ENCODE measurements at regions not wholly inside any gene's neighbourhood (a gene's known extent, or its start where the extent isn't known, plus 50 kb on each side); places are given as distances from the start of the nearest gene placed in this dataset.

DNA sequence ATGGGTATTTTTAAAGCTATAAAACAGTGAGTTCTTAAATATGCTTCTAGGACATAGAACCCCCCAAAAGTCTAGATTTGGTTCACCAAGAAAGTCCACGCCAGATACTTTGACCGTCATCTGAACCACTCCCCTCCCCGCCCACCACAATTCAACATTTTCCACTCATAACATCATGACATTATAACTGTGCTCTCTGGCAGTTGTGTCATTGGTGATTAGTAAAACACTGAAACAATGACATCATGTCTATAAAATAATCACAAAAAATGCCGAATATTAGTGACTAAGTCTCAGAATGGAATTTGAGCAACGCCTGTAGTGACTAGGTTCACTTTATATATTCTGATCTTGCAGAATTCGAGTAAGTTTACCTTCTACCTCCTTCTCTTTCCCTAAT is 732.3 kb downstream of the FGF9 start (continued):
- TF ChIP-seq ZNF444 (CRISPR knock-in tag; IDR thresholded peaks at IDR 0.05) (no peak), MCM3 (IDR thresholded peaks at IDR 0.05) (no peak), ATF7 (IDR thresholded peaks at IDR 0.05) (no peak), MYBL2 (IDR thresholded peaks at IDR 0.05; ENCODE audit: low read depth) (no peak), MYBL2 (CRISPR knock-in tag; IDR thresholded peaks at IDR 0.05; ENCODE audit: borderline replicate concordance) (no peak), NELFE (IDR thresholded peaks at IDR 0.05; ENCODE audit: insufficient read depth, insufficient read length) (no peak), ZNF785 (CRISPR knock-in tag; IDR thresholded peaks at IDR 0.05) (no peak), RCOR1 (IDR thresholded peaks at IDR 0.05; ENCODE audit: borderline replicate concordance in 1 of 2, low read depth in 2 of 2, low read length in 2 of 2) (no peak), MXD1 (CRISPR knock-in tag; IDR thresholded peaks at IDR 0.05; ENCODE audit: borderline replicate concordance, poor library complexity, severe bottlenecking) (no peak)

GRCh38 chr13:22405891-22406290 is 735.0 kb downstream of the FGF9 start:
- Histone ChIP-seq H3K9me3 (replicated peaks; ENCODE audit: control insufficient read depth, insufficient read depth, low read depth, low read length) (no peaks in the 10 kb centered on the region), H3K4me1 (replicated peaks in 1 of 2; ENCODE audit: control insufficient read depth in 2 of 2, insufficient read depth in 2 of 2, low read length in 2 of 2) (no peaks in the 10 kb centered on the region), H3K27ac (ENCODE audit: extremely low read depth, low read depth, low read length) (no peak overlapping the region), H3K9me1 (ENCODE audit: control insufficient read depth, insufficient read depth, low read length) (no peaks in the 10 kb centered on the region), H3K4me3 (no peak overlapping the region), H3K79me2 (ENCODE audit: control insufficient read depth, insufficient read depth, low read length) (no peaks in the 10 kb centered on the region), H4K20me1 (replicated peaks; ENCODE audit: control insufficient read depth, insufficient read depth, low read length) (no peaks in the 10 kb centered on the region), H2AFZ (ENCODE audit: low read depth, low read length) (no peak overlapping the region), H3K4me2 (ENCODE audit: insufficient read depth, low read length) (no peak overlapping the region), H3K36me3 (ENCODE audit: control insufficient read depth, insufficient read depth, low read length) (no peaks in the 10 kb centered on the region), H3K27me3 (ENCODE audit: control insufficient read depth in 2 of 2, insufficient read depth in 2 of 2, low read length in 2 of 2) (no peaks in the 10 kb centered on the region; a peak in 1 of 5 replicates), H3K9ac (ENCODE audit: insufficient read depth in 1 of 2, low read depth in 2 of 2, low read length in 2 of 2) (no peak overlapping the region)
- intact Hi-C loops (cut with micrococcal nuclease): no loop called here
- CTCF ChIA-PET (ENCODE audit: low intra/inter-chr PET ratio): no interaction called here
- no TSS peak for BruUV-seq (replicated peaks)
- no peak for ATAC-seq
- POLR2A ChIA-PET: interaction anchor here (0.8 kb wide), 1 partner anchor 104 kb away, joined by 3 read pairs; no protein-coding TSS in a partner anchor
- WGBS (ENCODE audit: insufficient coverage, low coverage, missing lambda C conversion rate): 0% methylated on average over 1 of the region's 1 CpG
- DNase-seq (ENCODE audit: extremely low read depth in 1 of 4, low spot score in 3 of 4): no peak
- in situ Hi-C loops (cut with MboI): no loop called here
- FAIRE-seq: no peak
- TF ChIP-seq ZNF583 (CRISPR knock-in tag; IDR thresholded peaks at IDR 0.05) (no peak), MEIS2 (IDR thresholded peaks at IDR 0.05; ENCODE audit: partially characterized antibody) (no peak), TEAD2 (tag; IDR thresholded peaks at IDR 0.05) (no peak), TEAD1 (CRISPR knock-in tag; IDR thresholded peaks at IDR 0.05) (no peak), RB1 (IDR thresholded peaks at IDR 0.05; ENCODE audit: low read depth) (no peak), ILK (tag; IDR thresholded peaks at IDR 0.05; ENCODE audit: borderline replicate concordance, low read depth) (no peak), ZNF507 (tag; conservative IDR thresholded peaks at IDR 0.05) (no peak), STAG1 (CRISPR knock-in tag; IDR thresholded peaks at IDR 0.05; ENCODE audit: borderline replicate concordance) (no peak), HNRNPUL1 (IDR thresholded peaks at IDR 0.05; ENCODE audit: low read length) (no peak), ZFP1 (CRISPR knock-in tag; IDR thresholded peaks at IDR 0.05) (no peak), POLR3G (IDR thresholded peaks at IDR 0.05; ENCODE audit: extremely low read depth, insufficient read length, insufficient replicate concordance) (no peak)
- TF ChIP-seq, protein P1, sequence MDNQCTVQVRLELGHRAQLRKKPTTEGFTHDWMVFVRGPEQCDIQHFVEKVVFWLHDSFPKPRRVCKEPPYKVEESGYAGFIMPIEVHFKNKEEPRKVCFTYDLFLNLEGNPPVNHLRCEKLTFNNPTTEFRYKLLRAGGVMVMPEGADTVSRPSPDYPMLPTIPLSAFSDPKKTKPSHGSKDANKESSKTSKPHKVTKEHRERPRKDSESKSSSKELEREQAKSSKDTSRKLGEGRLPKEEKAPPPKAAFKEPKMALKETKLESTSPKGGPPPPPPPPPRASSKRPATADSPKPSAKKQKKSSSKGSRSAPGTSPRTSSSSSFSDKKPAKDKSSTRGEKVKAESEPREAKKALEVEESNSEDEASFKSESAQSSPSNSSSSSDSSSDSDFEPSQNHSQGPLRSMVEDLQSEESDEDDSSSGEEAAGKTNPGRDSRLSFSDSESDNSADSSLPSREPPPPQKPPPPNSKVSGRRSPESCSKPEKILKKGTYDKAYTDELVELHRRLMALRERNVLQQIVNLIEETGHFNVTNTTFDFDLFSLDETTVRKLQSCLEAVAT (IDR thresholded peaks at IDR 0.05): no peak
- TF ChIP-seq, protein P2, sequence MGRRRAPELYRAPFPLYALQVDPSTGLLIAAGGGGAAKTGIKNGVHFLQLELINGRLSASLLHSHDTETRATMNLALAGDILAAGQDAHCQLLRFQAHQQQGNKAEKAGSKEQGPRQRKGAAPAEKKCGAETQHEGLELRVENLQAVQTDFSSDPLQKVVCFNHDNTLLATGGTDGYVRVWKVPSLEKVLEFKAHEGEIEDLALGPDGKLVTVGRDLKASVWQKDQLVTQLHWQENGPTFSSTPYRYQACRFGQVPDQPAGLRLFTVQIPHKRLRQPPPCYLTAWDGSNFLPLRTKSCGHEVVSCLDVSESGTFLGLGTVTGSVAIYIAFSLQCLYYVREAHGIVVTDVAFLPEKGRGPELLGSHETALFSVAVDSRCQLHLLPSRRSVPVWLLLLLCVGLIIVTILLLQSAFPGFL (CRISPR knock-in tag; IDR thresholded peaks at IDR 0.05): no peak
